OCI-LY3 (cell line): ENCODE measurements at regions not wholly inside any gene's neighbourhood (a gene's known extent, or its start where the extent isn't known, plus 50 kb on each side); places are given as distances from the start of the nearest gene placed in this dataset.

Source experiments
- H2AFZ ChIP-seq: fragments of 200-600, 300-600 bp; shearing (Covaris generic); 2 replicates; pipeline ENCODE4 v1.6.0; 2014; ENCODE audit warnings: antibody characterized with exemption, low read depth, low read length
- H3K27ac ChIP-seq: fragments of 200-600, 300-600 bp; sonication (generic); 2 replicates; pipeline ENCODE4 v1.5.1; 2014; ENCODE audit warnings: mild to moderate bottlenecking, low read length, moderate library complexity, mixed read lengths
- H3K27me3 ChIP-seq: fragments of 200-600, 300-600 bp; sonication (generic); 2 replicates; pipeline ENCODE4 v1.6.1; 2014; ENCODE audit warnings: low read depth, low read length, mixed read lengths
- H3K36me3 ChIP-seq: fragments of 200-600, 300-600 bp; sonication (generic); replicated peaks from 2 replicates; pipeline ENCODE3; 2014; ENCODE audit warnings: low read depth, low read length, mixed read lengths
- H3K4me1 ChIP-seq: fragments of 300-600, 200-600 bp; sonication (generic); 2 replicates; pipeline ENCODE4 v1.6.1; 2014; ENCODE audit warnings: low read length, mixed read lengths
- H3K4me2 ChIP-seq: fragments of 200-600, 300-600 bp; sonication (generic); 2 replicates; pipeline ENCODE4 v1.6.1; 2014; ENCODE audit warnings: low read length, mixed read lengths
- H3K4me3 ChIP-seq: fragments of 300-600, 200-600 bp; sonication (generic); 2 replicates; pipeline ENCODE4 v1.5.1; 2014; ENCODE audit warnings: antibody characterized with exemption, mild to moderate bottlenecking, low read length, moderate library complexity
- H3K79me2 ChIP-seq: fragments of 300-600, 200-600 bp; shearing (Covaris generic); 2 replicates; pipeline ENCODE4 v1.6.1; 2014; ENCODE audit warnings: mild to moderate bottlenecking, low read length, mixed read lengths
- H3K9ac ChIP-seq: fragments of 300-600, 200-600 bp; shearing (Covaris generic); 2 replicates; pipeline ENCODE4 v1.6.0; 2014; ENCODE audit warnings: mild to moderate bottlenecking, low read length, moderate library complexity
- H3K9me3 ChIP-seq: fragments of 200-600, 300-600 bp; shearing (Covaris generic); 2 replicates; pipeline ENCODE4 v1.6.1; 2014; ENCODE audit warnings: low read length, mixed read lengths; ENCODE audit not compliant: insufficient read depth
- H4K20me1 ChIP-seq: fragments of 200-600, 300-600 bp; sonication (generic); 2 replicates; pipeline ENCODE4 v1.6.1; 2016; ENCODE audit warnings: low read length, mixed read lengths; ENCODE audit not compliant: insufficient read depth
- EZH2phosphoT487 ChIP-seq: fragments of 200-600 bp; shearing (Covaris generic); IDR thresholded peaks from 2 replicates; pipeline ENCODE4 v1.6.1; 2018; ENCODE audit warnings: antibody characterized with exemption, mixed run types, low read depth
- TF ChIP-seq, protein P1 (sequence below): fragments of 200-600, 300-600 bp; sonication (generic); IDR thresholded peaks from 2 replicates; pipeline ENCODE4 v1.5.1; 2014; ENCODE audit warnings: antibody characterized with exemption, low read length, low read depth

- no peak for TF ChIP-seq EZH2phosphoT487
- TF ChIP-seq, protein P1, sequence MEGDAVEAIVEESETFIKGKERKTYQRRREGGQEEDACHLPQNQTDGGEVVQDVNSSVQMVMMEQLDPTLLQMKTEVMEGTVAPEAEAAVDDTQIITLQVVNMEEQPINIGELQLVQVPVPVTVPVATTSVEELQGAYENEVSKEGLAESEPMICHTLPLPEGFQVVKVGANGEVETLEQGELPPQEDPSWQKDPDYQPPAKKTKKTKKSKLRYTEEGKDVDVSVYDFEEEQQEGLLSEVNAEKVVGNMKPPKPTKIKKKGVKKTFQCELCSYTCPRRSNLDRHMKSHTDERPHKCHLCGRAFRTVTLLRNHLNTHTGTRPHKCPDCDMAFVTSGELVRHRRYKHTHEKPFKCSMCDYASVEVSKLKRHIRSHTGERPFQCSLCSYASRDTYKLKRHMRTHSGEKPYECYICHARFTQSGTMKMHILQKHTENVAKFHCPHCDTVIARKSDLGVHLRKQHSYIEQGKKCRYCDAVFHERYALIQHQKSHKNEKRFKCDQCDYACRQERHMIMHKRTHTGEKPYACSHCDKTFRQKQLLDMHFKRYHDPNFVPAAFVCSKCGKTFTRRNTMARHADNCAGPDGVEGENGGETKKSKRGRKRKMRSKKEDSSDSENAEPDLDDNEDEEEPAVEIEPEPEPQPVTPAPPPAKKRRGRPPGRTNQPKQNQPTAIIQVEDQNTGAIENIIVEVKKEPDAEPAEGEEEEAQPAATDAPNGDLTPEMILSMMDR, result no peak
- H3K79me2 ChIP-seq, result no peaks in the 10 kb centered on the region
- no peak overlapping the region for H3K4me3 ChIP-seq
- no peak overlapping the region for H3K9ac ChIP-seq
- H3K4me2 ChIP-seq, result no peak overlapping the region
- H3K27ac ChIP-seq, result no peak overlapping the region
- no peak overlapping the region for H2AFZ ChIP-seq
- no peaks in the 10 kb centered on the region for H4K20me1 ChIP-seq
- no peaks in the 10 kb centered on the region for H3K4me1 ChIP-seq
- H3K27me3 ChIP-seq, result no peaks in the 10 kb centered on the region
- H3K36me3 ChIP-seq, result no peaks in the 10 kb centered on the region
- H3K9me3 ChIP-seq, result no peaks in the 10 kb centered on the region
Observed at GRCh38 chr12:74816398-74817175, 279.0 kb downstream of the ATXN7L3B start.

- H3K4me2 ChIP-seq, result no peak overlapping the region
- H3K9me3 ChIP-seq, result no peaks in the 10 kb centered on the region
- no peaks in the 10 kb centered on the region for H4K20me1 ChIP-seq
- H3K36me3 ChIP-seq, result no peaks in the 10 kb centered on the region
- no peak overlapping the region for H2AFZ ChIP-seq
- TF ChIP-seq EZH2phosphoT487, result no peak
- TF ChIP-seq, protein P1, result no peak
- no peaks in the 10 kb centered on the region for H3K4me1 ChIP-seq
- H3K79me2 ChIP-seq, result no peaks in the 10 kb centered on the region
- no peak overlapping the region for H3K9ac ChIP-seq
- no peak overlapping the region for H3K27ac ChIP-seq
- H3K4me3 ChIP-seq, result no peak overlapping the region
- no peaks in the 10 kb centered on the region for H3K27me3 ChIP-seq
Observed at GRCh38 chr12:74817499-74817898, 279.9 kb downstream of the ATXN7L3B start.

DNA sequence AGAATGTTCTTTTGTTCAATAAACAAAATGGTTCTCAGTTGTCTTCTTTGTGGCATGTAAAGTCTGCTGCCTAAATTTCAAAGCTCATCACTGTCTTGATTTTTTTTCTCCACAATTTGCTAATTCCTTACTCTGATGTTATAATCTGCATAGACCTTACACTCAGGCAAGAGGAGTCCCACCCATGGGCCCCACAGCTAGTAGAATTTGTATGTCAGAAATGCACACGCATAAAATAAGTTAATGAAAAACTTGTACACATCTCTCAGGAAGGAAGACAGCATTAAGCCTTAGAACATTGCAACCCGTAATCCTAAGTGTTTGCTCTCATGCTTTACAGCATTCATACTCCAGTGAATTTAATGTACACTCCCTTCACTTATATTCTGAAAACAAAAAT lies 280.8 kb downstream of the ATXN7L3B start:
- Histone ChIP-seq H3K27ac (no peak overlapping the region), H3K4me3 (no peak overlapping the region), H3K9me3 (no peaks in the 10 kb centered on the region), H3K9ac (no peak overlapping the region), H2AFZ (no peak overlapping the region), H3K4me1 (no peaks in the 10 kb centered on the region), H4K20me1 (no peaks in the 10 kb centered on the region), H3K27me3 (no peaks in the 10 kb centered on the region), H3K36me3 (no peaks in the 10 kb centered on the region), H3K79me2 (no peaks in the 10 kb centered on the region), H3K4me2 (no peak overlapping the region)
- TF ChIP-seq, protein P1, result no peak
- TF ChIP-seq EZH2phosphoT487, result no peak

GRCh38 chr12:74820324-74820723 lies 282.7 kb downstream of the ATXN7L3B start:
- no peaks in the 10 kb centered on the region for H3K27me3 ChIP-seq
- H3K4me2 ChIP-seq, result no peak overlapping the region
- no peaks in the 10 kb centered on the region for H3K36me3 ChIP-seq
- no peak overlapping the region for H3K9ac ChIP-seq
- H3K27ac ChIP-seq, result no peak overlapping the region
- H3K9me3 ChIP-seq, result no peaks in the 10 kb centered on the region
- H2AFZ ChIP-seq, result no peak overlapping the region
- no peak for TF ChIP-seq EZH2phosphoT487
- TF ChIP-seq, protein P1, result no peak
- no peaks in the 10 kb centered on the region for H4K20me1 ChIP-seq
- no peaks in the 10 kb centered on the region for H3K79me2 ChIP-seq
- no peak overlapping the region for H3K4me3 ChIP-seq
- H3K4me1 ChIP-seq, result no peaks in the 10 kb centered on the region
